ENCODE measurements at regions not wholly inside any gene's neighbourhood (a gene's known extent, or its start where the extent isn't known, plus 50 kb on each side); places are given as distances from the start of the nearest gene placed in this dataset.

- no peak for TF ChIP-seq POLR2A (IDR thresholded peaks at IDR 0.05; ENCODE audit: low read length)
- no peak for TF ChIP-seq GATA1 (IDR thresholded peaks at IDR 0.05; ENCODE audit: low read depth, low read length)
These were observed 71.3 kb upstream of the EN2 start for GRCh38 chr7:155386608-155387007.

Data from erythroblast (primary cell).